GM18868 (cell line): ENCODE measurements at regions not wholly inside any gene's neighbourhood (a gene's known extent, or its start where the extent isn't known, plus 50 kb on each side); places are given as distances from the start of the nearest gene placed in this dataset.

Source experiments
- ATAC-seq: cut with Tn5 transposase; IDR thresholded peaks from one replicate; pipeline ENCODE4 v1.9.1; 2021; ENCODE audit warnings: mild to moderate bottlenecking, moderate library complexity; ENCODE audit not compliant: unreplicated experiment

- no peak for ATAC-seq
These were observed 197.0 kb downstream of the DRD1 start for GRCh38 chr5:175246889-175247520.

- ATAC-seq: no peak
These were observed 197.6 kb downstream of the DRD1 start for GRCh38 chr5:175246242-175246888.

- no peak for ATAC-seq
These were observed 200.5 kb downstream of the DRD1 start for GRCh38 chr5:175243441-175243840.

GRCh38 chr5:175242207-175242606 lies 201.8 kb downstream of the DRD1 start:
- no peak for ATAC-seq

DNA sequence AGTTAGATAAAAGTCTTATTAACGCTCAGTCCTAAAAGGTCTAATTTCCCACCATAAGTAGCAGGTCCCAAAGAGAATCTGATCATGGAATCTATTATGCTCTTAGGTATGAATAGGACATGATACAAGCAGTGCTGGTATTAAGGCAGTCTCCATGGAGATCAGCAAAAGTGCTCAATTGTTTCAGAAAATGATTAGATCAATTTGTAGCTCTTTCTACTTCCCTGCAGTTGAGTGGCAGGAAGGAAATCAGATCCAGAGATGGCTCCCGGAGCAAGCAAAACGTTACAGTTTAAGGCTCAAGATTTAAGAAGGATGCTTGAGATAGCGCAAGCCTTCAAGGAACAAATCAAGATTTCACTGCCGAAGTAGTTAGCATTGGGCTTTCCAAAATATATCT lies 205.7 kb downstream of the DRD1 start:
- no peak for ATAC-seq

DNA sequence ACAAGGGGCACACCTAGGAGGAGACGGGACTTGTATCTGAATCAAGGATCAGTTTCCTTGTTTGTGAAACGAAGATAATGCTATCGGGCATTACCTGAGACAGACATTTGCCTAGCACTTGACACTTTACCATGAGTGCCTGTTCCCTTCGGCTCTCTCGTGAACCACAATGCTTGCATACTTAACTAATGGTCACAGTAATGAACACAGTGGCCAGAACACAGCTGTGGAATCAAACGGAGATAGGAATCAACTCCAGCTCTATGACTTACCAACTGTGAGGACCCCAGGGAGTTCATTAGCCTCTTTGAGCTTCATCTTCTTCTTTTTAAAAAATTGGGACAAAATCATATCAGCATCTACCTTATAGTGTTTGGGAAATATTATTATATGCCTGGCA lies 207.8 kb downstream of the DRD1 start:
- no peak for ATAC-seq

GRCh38 chr5:175235251-175235960 lies 208.6 kb downstream of the DRD1 start:
- ATAC-seq: no peak

- ATAC-seq: no peak
These were observed 213.7 kb downstream of the DRD1 start for GRCh38 chr5:175230299-175230698.

DNA sequence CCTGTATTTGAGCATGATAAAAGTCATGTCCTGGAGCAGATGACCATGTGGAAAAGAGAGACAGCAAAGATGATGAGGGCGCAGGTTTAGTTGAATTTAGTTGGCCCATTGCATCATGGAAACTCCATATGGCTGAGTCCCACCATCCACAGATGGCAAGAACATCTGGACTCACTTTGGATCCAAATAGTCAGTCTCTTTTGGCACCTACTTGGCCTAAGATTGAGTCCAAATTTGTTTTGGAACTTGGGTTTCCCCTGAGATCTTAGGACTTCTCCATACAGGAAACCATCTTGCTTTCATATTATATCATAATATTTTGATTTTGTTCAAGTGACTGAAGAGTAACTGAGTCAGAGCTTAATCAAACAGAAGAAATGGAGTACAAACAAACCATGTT lies 217.5 kb downstream of the DRD1 start:
- no peak for ATAC-seq

DNA sequence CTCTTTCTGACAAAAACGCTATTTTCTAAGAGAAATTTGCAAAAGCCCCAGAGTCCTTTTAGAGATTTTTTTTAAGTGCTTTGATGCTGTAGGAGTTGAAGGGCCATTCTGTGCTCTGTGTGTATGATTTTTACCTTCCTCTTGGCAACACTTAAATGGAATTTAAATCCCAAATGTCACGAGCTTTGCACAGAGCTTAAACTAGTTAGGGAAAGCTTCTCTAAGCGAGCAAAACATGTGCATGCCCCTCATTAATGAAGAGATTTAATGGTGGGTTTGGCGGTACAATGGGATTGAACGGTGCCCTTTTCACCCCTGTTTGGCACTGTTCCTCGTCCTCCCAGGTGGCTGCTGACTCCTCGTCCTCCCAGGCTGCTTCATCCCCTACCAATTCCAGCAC lies 220.7 kb downstream of the DRD1 start:
- ATAC-seq: no peak

- ATAC-seq: no peak
These were observed 221.4 kb downstream of the DRD1 start for GRCh38 chr5:175222621-175223020.

GRCh38 chr5:175220549-175220948 lies 223.4 kb downstream of the DRD1 start:
- no peak for ATAC-seq

GRCh38 chr5:175219366-175219765 lies 224.6 kb downstream of the DRD1 start:
- no peak for ATAC-seq

DNA sequence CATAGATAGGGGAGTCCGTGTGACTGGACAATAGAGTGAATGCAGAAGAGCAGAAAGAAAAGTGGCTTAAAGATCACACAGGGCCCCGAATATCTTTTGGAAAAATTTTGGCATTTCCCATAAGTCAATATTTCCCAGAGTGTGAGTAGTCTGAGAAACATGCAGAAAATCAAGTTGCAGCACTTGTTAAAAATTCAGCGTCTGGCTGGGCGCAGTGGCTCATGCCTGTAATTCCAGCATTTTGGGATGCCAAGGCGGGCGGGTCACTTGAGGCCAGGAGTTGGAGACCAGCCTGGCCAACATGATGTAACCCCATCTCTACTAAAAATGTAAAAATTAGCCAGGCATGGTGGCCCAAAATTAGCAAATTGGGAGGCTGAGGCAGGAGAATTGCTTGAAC lies 227.0 kb downstream of the DRD1 start:
- ATAC-seq: no peak

DNA sequence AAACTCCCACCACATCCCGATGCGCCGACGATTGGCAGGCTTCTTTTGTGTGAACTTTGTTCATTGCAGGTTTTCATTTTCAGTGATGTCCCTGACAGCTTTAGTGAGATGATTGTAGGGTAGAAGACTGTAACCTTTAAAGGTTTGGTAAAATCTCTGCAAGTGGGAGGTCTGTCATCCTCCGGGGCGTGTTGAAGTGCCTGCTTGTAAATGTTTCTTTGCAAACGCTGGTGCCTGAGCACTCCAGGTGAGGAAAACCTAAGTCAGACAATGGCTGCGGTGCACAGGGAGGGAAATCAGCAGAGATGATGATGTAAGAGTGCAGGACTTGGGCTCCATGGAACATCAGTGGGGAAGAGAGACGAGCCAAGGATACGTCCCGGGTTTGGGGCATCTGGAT lies 228.1 kb downstream of the DRD1 start:
- ATAC-seq: no peak

GRCh38 chr5:175214152-175214551 lies 229.8 kb downstream of the DRD1 start:
- ATAC-seq: no peak

- ATAC-seq: no peak
These were observed 231.8 kb downstream of the DRD1 start for GRCh38 chr5:175211956-175212756.

DNA sequence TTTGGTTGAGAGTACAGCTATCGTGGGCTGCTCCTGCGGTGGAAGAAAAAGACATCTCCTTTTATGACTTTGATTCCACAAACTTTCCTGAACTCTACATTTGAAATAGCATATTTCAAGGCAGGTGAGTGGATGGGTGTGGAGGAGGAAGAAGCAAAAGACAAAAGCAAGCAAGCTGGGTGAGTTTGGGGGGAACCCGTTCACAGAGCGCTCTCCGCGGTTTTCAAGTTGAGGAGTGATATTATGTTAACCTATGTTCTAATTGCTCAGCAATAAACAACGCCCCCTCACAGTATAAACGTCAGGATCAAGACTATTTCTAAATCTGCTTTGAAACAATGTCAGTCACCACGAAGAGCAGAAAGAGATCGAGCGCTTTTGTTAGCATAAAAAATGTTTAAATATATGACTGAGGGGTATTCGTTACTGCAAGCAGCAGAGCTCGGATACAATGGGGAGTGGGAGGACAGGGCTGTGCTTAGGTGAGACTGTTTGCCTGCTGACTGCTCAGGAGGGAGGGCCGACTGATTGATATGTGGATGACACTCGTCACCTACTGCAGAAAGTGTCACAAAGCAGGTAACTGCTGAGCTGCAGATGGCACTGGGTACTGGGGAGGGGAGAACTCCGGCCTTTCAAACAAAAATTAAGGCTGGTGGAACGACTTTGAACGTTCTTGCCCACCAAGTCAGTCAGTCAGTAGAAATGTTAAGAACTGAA lies 236.5 kb downstream of the DRD1 start:
- ATAC-seq: no peak

DNA sequence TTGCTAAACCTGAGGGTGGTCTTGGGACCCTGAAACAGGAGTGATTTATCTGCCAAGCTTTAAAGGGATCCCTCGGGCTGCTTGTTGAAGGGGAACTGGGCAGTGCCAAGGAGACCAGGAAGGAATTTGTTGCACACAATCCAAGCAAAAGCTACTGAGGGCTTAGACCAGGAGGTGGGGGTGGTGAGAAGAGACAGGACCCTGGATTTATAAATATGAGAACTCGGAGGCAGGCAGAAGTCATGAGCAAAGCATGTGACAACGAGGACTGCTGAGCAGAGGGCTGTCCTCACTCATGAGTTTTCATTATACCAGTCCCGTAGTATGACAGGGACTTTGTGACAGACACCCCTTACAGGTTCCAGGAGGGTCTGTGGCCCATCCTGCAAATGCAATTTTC lies 237.3 kb downstream of the DRD1 start:
- ATAC-seq: no peak

DNA sequence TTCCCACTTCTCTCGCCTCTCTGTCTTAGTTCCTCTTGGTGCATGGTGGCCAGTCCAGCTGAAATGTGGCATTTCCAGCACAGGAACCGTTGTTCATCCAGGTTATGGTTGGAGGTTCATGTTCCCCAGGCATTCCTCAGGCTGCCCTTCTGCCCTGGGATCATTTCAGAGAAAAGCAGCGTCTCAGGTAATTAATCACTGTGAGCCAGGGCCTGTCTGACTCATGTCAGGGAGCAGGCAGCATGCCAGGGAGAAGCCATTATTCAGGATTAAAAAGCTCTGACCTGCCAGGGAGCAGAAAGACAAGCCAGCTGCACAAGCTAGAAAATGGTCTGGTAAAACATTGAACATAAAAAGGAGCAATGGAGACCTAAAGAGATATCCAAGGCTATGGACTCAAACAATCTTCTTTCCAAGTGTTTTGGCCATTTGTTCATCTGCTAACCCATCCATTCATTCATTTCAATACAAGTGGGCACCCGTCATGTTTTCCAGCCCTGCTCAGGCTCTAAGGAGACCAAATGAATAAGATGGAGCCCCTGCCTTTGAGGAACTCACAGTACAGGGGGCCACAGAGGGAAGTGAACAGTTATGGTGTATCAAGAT lies 241.4 kb downstream of the DRD1 start:
- ATAC-seq: no peak
